Ishikawa (cell line): ENCODE measurements at regions not wholly inside any gene's neighbourhood (a gene's known extent, or its start where the extent isn't known, plus 50 kb on each side); places are given as distances from the start of the nearest gene placed in this dataset.

Experiments used
- CEBPB ChIP-seq: IDR thresholded peaks from 2 replicates; pipeline ENCODE4 v1.6.1; 2012
- CREB1 ChIP-seq: IDR thresholded peaks from 2 replicates; pipeline ENCODE4 v1.6.1; 2012; ENCODE audit warnings: low read depth
- EGR1 ChIP-seq: IDR thresholded peaks from 2 replicates; pipeline ENCODE4 v1.6.1; 2012
- EP300 ChIP-seq: IDR thresholded peaks from 2 replicates; pipeline ENCODE4 v1.6.1; 2012; ENCODE audit warnings: borderline replicate concordance
- FOXM1 ChIP-seq: IDR thresholded peaks from 2 replicates; pipeline ENCODE4 v1.6.1; 2012; ENCODE audit warnings: low read depth, borderline replicate concordance
- MAX ChIP-seq: IDR thresholded peaks from 2 replicates; pipeline ENCODE4 v1.6.1; 2012
- NFIC ChIP-seq: IDR thresholded peaks from 2 replicates; pipeline ENCODE4 v1.6.1; 2012
- RAD21 ChIP-seq: IDR thresholded peaks from 2 replicates; pipeline ENCODE4 v1.6.1; 2012; ENCODE audit warnings: low read depth
- REST ChIP-seq: IDR thresholded peaks from 2 replicates; pipeline ENCODE4 v1.6.1; 2012; ENCODE audit warnings: low read depth, mild to moderate bottlenecking
- TAF1 ChIP-seq: IDR thresholded peaks from 2 replicates; pipeline ENCODE4 v1.6.1; 2012; ENCODE audit warnings: low read depth, mild to moderate bottlenecking
- TCF12 ChIP-seq: IDR thresholded peaks from 2 replicates; pipeline ENCODE4 v1.6.1; 2012; ENCODE audit warnings: low read depth
- TEAD4 ChIP-seq: IDR thresholded peaks from 2 replicates; pipeline ENCODE4 v1.6.1; 2012
- USF1 ChIP-seq: IDR thresholded peaks from 2 replicates; pipeline ENCODE4 v1.6.1; 2012
- YY1 ChIP-seq: IDR thresholded peaks from 2 replicates; pipeline ENCODE4 v1.6.1; 2012; ENCODE audit warnings: low read depth
- ZBTB7A ChIP-seq: IDR thresholded peaks from 2 replicates; pipeline ENCODE4 v1.6.1; 2012; ENCODE audit warnings: low read depth

GRCh38 chr3:124429129-124429815 lies 301.0 kb upstream of the UMPS start:
- no peak for TF ChIP-seq RAD21
- TF ChIP-seq TCF12 = 0 out of 2 replicates have a peak, but pooled peaks have one; percentile 29
- no peak for TF ChIP-seq USF1
- TF ChIP-seq FOXM1 = no peak
- no peak; the same call in 1 of the 2 replicates for TF ChIP-seq EP300
- no peak for TF ChIP-seq CEBPB
- TF ChIP-seq NFIC = 0 out of 2 replicates have a peak, but pooled peaks have one; percentile 12
- no peak for TF ChIP-seq TAF1
- peak; percentile 26; the same call in 1 of the 2 replicates for TF ChIP-seq TEAD4
- no peak for TF ChIP-seq REST
- no peak for TF ChIP-seq MAX

- TF ChIP-seq USF1 (no peak), MAX (no peak), FOXM1 (no peak), TEAD4 (no peak), CREB1 (no peak), REST (no peak), EP300 (no peak), YY1 (no peak), NFIC (no peak), EGR1 (no peak), TCF12 (no peak), CEBPB (no peak), TAF1 (no peak), RAD21 (no peak), ZBTB7A (no peak)
These were observed 298.8 kb upstream of the UMPS start for GRCh38 chr3:124431331-124431994.

- no peak for TF ChIP-seq ZBTB7A
These were observed 296.1 kb upstream of the UMPS start for GRCh38 chr3:124434176-124434575.

GRCh38 chr3:124435467-124435866 lies 294.8 kb upstream of the UMPS start:
- TF ChIP-seq TEAD4 (no peak), USF1 (no peak), NFIC (no peak)

GRCh38 chr3:124438813-124439212 lies 291.4 kb upstream of the UMPS start:
- no peak for TF ChIP-seq FOXM1
- TF ChIP-seq YY1 = no peak
- TF ChIP-seq RAD21 = no peak
- TF ChIP-seq TEAD4 = no peak
- no peak for TF ChIP-seq EGR1

- TF ChIP-seq TAF1 = no peak
- no peak for TF ChIP-seq ZBTB7A
- TF ChIP-seq MAX = no peak
- no peak for TF ChIP-seq TCF12
- TF ChIP-seq TEAD4 = no peak
- no peak for TF ChIP-seq CREB1
- TF ChIP-seq RAD21 = no peak
- TF ChIP-seq NFIC = no peak
- TF ChIP-seq REST = no peak
- TF ChIP-seq CEBPB = no peak
- TF ChIP-seq USF1 = no peak
- no peak for TF ChIP-seq FOXM1
- no peak for TF ChIP-seq EP300
- no peak for TF ChIP-seq YY1
- TF ChIP-seq EGR1 = no peak
These were observed 290.6 kb upstream of the UMPS start for GRCh38 chr3:124439603-124440002.
